GM18873 (cell line): ENCODE measurements at regions not wholly inside any gene's neighbourhood (a gene's known extent, or its start where the extent isn't known, plus 50 kb on each side); places are given as distances from the start of the nearest gene placed in this dataset.
"Not testable (repeated sequence)": the region's sequence is repeated elsewhere in the genome, so short reads cannot be mapped to it uniquely, and the experiment has no call there.

Experiments
- ATAC-seq: cut with Tn5 transposase; IDR thresholded peaks from one replicate; pipeline ENCODE4 v1.9.1; 2021; ENCODE audit warnings: mild to moderate bottlenecking, moderate library complexity, moderate number of reproducible peaks; ENCODE audit not compliant: unreplicated experiment, low FRiP score

DNA sequence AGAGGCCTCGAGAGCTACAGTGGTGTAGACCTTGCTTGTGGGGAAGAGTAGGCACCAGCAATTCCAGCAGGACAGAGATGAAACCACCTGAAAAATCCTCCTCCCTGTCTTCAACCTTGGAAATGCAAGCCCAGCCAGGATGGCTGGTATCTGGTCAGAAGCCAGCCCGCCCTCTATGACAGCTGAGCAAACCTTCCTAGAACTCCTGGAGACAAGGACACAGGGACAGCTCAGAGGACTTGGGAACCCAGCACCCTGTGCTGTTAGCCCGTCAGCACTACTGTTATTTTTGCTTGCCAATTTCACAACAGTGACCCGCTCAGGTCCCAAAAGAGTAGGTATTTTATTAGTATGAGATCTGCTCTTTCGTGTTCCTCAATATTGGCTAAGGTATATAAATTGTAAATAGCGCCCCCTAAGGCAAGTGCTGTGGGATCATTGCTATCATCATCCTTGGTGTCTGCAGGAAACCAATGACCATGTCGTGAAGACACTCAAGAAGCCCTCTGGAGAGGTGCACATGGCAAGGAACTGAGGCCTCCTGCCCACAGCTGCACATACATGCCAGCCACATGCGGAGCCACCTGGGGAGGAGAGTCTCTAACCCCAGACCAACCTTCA, 156.5 kb upstream of the CHST15 start:
- ATAC-seq = no peak

DNA sequence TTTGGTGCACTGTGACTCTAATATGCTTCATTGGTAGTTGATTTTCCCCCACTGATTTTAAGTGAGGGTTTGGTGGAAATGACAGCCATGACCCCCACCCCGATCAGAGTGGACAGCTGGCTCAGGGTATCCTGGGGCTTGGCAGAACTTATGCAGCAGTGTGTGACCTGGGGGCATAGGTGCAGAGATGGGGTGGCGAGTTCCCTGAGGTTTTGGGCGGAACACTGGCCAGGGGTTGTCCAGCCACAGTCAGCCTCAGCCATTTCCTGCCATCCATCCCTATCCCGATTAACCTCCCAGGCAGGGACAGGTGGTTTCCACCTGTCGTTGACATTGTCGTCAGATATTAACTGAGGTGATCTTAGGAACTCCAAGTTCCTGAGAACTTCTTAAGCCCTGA, 155.8 kb upstream of the CHST15 start:
- no peak for ATAC-seq

DNA sequence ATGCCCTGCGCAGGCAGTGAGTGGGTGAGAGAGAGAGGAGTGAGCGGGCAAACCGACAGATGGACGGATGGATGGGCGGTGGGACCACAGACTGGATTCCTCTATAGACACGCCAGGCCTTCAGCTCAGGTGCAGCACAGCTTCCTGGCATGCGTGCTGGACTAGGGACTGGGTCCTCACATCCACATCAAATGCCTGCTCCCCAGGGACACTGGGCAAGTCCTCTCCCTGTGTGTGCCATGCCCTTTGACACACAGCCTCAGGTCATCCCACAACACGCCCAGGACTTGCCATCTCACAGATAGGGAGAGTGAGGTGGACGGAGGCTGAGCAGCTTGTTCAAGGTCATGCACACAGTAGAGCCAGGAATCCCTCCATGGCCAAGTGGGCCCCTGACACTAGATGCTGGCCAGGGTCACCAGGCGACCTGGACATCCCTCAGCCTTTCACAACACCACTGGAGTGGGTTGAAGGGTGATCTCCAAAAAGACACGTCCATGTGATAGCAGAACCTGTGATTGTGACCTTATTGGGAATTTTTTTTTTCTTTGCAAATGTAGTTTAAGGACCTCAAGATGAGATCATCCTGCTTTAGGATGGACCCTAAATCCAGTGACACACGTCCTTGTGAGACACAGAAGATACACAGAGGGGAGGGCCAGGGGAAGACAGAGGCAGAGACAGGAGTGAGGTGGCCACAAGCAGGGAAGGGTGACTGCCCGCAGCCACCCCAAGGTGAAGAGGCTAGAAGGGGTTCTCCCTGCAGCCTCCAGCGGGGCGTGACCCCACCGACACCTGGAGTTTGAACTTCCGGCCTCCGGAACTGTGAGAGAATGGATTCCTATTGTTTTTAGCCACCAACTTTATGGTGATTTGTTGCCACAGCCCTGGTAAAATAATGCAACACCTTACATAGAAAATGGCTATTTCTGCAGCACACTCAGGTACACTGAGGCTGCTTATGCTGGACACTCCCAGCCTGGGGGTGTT, 155.0 kb upstream of the CHST15 start:
- ATAC-seq = no peak

DNA sequence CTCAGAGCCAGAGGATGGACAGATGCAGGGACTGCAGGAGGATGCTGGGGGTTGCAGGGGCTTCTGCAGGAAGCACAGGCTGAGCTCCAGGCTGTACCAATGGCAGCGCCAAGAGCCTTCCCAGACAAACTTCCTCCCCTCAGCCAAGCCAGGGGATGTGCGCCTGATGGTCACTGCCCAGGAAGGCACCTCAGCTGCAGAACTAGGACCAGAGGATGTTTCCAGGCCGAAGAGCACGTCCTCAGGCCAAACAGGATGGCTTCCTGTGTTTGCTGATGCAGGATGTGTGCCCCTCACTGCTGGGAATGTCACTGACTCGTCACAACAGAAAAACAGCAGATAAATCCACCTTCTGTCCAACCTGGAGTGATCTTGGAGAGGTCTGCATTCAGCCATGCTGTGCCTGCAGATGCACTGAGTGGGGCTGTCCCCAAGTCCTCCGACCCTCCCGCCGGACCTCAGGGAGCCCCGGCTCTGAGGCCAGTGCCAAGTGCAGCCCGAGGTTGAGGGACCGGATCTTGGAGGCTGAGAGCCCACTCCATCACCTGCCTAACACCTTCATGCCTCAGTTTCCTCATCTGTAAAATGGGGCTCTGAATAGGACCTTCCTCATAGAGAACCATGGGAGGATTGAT, 152.5 kb upstream of the CHST15 start:
- no peak for ATAC-seq

DNA sequence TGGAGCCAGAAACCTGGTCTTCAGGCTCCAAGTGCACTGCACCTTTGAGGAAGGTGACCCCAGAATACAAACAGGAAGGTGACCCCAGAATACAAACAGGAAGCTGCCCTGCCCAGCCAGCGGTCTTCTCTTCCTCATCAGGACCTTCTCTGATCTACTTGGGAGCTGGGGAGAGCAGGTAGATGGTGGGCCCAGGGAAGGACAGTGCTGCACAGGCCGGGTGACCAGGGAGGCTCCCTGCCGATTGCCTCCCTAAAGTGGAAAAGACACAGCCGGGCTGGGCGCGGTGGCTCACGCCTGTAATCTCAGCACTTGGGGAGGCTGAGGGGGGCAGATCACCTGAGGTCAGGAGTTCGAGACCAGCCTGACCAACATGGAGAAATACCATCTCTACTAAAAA, 151.8 kb upstream of the CHST15 start:
- ATAC-seq = no peak

DNA sequence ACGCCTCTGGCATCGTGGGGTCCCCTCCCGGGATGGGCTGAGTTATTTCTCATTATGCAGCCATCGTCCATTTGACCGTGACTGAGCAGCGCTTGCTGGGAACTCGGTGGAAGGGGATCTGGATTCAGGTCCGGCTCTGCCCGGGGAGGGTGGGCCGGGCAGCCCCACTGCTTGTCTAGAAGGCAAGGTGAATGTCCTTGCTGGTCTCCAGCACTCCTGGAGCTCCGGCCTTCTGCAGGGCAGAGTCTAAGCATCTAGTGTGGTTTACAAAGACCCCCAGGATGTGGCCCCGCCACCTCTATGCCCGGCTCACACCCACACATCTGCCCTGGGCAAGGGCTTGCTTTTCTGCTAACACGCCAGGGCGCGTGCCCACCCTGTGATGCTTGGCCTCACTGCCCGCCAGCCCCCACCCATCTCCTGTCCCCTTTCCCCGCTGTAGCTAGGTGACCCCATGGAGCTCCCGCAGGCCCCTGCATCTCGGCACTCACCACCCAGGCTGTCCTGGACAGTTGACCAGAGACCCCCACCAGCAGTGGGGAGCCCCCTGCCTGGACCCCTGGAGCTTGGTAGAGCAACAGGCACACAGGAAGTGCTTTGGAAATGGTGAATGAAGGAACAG, 151.0 kb upstream of the CHST15 start:
- no peak for ATAC-seq

DNA sequence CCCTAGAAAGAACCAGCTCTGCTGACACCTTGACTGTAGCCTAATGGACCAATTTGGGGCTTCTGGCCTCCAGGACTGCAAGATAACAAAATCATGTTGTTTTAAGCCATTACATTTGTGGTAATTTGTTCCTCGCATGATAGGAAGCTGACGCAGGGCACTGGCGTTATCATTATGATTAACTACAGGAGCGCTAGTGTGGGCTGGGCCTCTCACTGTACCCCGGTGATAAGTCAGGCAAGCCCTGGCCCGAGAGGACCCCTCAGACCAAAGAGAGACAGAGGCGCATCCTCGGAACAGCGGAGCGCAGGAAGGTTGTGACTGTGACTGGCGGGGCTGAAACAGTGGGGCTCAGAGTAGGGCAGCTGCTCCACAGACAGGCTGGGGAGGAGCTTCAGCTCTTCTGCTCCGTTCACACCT, 150.3 kb upstream of the CHST15 start:
- ATAC-seq = no peak

DNA sequence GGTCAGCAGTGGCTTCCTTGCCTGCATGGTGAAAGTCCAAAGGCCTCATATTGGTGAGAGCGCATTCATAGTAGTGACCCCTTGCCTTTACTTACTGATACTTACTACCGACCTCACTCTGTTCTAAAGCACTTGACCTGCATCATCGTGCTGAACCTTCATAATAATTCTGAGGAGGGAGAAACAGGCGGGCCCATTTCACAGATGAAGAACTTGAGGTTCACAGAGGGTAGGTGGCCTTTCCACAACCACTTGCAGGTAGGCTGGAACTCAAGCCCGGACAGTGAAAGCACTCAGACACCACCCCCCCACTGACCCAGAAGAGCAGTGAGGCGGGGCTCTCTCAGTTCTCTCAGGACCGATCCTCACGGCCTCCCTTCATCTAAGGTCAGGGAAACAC, 149.4 kb upstream of the CHST15 start:
- ATAC-seq = no peak

DNA sequence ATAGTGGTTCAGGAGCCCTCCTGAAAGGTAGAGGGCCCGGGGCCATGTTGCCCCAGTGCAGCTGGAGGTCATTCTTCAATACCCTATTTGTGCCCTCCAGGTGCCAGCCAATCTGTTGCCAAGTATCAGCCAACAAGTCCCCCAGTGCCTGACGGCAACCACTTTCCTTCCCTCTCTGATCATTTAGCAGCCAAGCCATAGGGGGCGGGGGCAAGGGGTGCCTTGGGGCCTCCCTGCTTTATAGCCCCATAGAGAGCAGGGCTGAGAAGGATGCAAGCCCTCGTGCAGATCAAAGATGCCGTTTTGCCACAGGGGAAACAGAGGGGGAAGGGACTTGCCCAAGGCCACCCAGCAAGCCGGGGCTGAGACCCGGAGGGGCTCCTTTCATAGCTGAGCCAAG, 149.0 kb upstream of the CHST15 start:
- no peak for ATAC-seq

DNA sequence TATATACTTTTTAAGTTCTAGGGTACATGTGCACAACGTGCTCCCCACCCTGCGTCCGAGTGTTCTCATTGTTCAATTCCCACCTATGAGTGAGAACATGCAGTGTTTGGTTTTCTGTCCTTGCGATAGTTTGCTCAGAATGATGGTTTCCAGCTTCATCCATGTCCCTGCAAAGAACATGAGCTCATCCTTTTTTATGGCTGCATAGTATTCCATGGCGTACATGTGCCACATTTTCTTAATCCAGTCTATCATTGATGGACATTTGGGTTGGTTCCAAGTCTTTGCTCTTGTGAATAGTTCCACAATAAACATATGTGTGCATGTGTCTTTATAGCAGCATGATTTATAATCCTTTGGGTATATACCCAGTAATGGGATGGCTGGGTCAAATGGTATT, 148.1 kb upstream of the CHST15 start:
- ATAC-seq = not testable (repeated sequence)

DNA sequence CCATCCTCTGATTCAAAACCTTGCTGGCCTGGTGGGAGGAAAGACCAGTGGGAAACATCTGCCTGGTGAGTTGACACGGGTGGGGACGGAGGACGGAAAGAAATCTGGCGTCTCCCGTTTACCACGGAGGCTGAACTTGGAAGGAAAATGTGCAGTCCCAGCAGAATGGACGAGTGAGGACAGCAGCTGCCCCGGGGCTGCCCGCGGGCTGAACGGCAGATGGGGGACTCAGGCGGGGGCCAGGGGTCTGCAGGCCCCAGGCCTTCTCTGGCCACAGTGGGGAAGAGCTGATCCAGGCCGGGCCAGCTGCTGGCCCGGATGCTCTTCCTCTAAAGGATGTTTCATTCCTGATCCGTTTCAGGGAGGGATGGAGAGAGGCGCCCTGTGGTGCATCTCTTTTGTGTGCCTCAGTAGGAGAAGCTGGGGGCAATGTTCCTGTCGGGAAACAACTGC, 147.5 kb upstream of the CHST15 start:
- ATAC-seq = no peak

DNA sequence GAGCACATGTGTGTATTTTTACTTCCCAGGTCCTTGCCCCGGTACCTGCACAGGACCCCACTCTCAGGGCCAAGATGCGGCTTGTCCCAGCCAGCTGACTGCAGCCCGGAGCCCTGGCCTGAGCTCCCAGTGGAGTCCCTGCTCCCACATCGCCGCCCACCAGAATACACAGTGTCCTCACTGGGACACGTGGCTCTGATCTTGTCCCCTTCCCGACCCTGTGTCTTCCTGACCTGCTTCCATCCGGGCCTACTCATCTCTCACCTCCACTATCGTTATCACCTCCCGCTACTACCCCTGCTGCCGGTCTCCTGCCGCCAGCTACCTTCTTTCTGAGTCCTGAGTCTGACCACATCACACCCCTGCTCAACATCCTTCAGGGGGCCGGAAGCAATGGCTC, 146.3 kb upstream of the CHST15 start:
- ATAC-seq = no peak

DNA sequence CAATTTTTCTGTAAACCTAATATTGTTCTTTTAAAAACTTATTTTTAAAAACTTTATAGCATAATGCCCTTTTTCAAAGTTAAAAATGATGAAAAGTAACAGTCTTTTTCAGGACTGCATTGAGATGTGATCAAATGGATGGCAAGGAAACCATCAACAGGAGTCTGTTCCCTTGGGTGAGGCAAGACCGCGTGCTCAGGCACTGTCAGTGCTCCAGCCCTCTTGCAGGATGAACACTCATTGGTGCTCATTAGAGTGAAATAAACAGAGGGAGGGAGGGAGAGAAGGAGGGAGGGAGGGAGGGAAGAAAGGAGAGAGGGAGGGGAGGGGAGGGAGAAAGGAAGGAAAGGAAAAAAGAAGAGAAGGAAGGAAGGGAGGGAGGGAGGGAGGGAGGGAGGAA, 145.7 kb upstream of the CHST15 start:
- ATAC-seq = no peak

DNA sequence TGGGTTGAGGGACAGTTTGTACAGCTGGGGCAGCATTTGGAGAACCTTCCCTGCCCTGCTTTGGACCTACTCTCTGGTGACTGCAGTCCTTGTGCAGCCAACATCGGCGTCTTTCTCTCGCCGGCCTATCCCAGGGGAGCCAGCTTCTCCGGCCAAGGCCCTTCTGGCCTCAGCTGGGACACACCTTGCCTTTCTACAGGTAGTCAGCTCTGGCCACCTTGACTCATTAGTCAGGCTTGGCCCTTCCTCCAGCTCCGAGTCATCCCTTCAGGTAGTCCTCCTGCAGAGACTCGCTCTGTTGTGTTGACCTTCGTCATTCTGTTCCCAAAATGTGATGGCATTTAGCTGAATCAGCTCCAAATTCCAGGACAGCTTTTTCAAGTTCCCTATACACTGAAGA, 145.0 kb upstream of the CHST15 start:
- no peak for ATAC-seq

DNA sequence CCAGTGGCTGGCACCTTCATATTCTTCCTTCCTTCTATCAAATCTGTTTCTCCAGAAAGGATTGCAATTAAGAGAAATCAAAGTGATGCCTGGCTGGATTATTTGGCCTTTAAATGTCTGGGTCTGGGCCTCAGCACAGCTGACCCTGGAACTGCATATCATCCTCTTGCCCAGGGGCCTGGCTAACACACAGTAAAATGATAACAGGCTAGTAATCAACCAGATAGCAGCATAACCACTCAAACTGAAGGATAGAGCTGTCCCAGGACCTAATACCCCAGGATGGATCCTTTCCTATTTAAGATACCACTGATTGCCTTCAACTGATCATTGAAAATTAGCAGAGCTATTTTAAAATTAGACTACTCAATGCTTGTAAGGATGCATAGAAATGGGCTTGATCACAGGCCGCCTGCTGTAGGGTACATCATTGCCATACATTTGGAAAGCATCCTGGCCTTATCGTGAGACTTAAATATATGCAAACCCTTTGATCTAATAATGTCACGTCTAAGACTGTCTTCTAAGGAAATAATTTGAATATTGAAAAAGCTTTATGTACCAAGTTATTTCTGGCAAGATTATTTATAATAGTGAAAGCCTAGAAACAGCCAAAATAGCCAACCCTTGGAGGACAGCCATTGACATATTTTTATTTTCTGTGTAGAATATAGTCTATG, 144.0 kb upstream of the CHST15 start:
- no peak for ATAC-seq

DNA sequence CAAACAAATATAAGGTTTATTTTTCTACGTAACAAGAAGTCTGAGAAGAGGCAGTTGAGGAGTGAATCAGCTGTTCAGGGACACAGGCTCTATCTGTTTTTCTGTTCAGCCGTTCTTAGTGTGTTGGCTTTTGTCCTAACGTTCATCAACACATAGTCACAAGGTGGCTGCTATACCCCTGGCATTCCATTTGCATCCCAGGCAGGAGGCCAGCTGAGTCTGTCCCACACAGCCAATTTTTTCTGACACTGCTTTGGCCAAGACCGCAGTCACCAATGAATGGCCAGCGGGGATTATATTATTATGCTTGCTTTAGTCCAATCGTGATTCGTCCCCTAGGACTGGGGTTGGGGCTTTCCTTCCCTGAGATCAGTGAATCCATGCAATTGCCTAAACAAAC, 143.4 kb upstream of the CHST15 start:
- ATAC-seq = no peak

DNA sequence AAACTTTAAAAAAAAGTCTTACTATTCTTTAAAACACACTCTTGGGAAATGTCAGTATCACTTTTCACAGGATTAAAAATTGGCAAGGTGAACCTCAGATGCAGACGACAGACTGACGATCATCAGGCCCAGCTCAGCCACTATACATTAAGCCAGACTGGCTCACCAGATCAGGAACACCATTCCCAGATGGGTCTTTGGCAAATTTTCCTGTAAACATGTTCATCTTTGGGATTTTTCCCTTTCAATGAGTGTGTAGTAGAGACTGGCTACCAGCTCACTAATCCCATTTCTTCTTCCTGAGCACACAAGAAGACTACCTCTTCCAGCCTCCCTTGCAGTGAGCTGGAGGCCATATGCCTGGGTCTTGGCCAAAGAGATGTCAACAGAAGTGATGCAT, 142.7 kb upstream of the CHST15 start:
- ATAC-seq = no peak

DNA sequence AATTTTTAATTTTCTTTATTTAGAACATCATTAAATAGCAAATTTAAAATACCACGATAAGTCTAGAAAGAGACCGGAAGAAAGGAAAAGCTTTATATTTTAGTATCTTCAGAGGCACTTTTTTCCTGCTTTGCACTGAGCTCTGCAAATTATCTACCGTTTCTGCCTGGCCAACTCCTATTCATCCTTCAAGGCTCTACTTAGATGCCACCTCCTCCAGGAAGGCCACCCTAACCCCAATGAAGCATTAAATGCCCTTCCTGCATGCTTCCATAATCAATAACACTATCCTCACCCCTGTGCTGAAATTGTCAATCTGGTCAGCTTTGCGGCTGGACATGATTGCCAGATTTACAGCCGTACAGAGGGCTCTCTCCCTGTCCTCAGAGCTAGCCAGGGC, 141.8 kb upstream of the CHST15 start:
- no peak for ATAC-seq

DNA sequence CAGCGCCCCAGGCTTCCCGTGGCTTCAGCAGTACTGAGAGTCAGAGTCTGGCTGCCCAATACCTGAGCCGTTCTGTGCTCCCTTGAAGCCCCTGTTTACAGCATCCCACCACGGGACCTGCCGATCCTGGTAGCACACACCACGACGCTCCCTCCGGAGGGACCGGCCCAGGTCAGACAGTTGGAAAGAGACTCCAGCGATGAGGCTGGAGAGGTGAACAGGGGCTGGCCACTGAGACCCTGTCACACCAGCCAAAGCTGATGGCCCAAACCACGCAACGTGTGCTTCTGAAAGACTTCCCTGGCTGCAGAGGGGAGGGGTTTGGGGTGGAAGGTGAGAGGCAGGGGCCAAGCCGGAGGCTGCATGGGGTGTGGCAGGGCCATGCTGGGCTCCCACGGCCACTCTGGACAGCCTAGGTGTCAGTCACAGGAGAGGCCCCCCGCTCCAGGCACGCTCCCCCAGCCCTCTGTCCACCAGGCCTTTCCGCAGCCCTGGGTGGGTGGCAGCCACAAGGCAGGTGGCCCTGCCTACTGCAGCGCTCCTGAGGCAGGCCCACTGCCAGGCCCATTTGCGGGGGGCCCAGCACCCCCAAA, 140.2 kb upstream of the CHST15 start:
- no peak for ATAC-seq
